H9 (cell line): ENCODE measurements at regions not wholly inside any gene's neighbourhood (a gene's known extent, or its start where the extent isn't known, plus 50 kb on each side); places are given as distances from the start of the nearest gene placed in this dataset.

ENCODE experiments used
- DNase-seq: peaks from one replicate; pipeline ENCODE4 v3.0.0-alpha.2; 2017
- H2AFZ ChIP-seq: one replicate; pipeline ENCODE4 v1.6.1; 2013; ENCODE audit warnings: mild to moderate bottlenecking, low read length, control low read depth, moderate library complexity
- H2AK5ac ChIP-seq: 2 replicates; pipeline ENCODE4 v1.6.1; 2013; ENCODE audit warnings: low read length, control low read depth, mixed read lengths; ENCODE audit not compliant: insufficient read length
- H2BK120ac ChIP-seq: one replicate; pipeline ENCODE4 v1.6.1; 2013; ENCODE audit warnings: low read depth, mild to moderate bottlenecking, low read length, control low read depth, inconsistent platforms; ENCODE audit not compliant: poor library complexity, severe bottlenecking
- H2BK12ac ChIP-seq: 2 replicates; pipeline ENCODE4 v1.6.1; 2013; ENCODE audit warnings: low read length, control low read depth, mixed read lengths, low read depth; ENCODE audit not compliant: insufficient read length
- H2BK15ac ChIP-seq: 2 replicates; pipeline ENCODE4 v1.6.1; 2013; ENCODE audit warnings: low read depth, low read length, control low read depth
- H2BK20ac ChIP-seq: one replicate; pipeline ENCODE4 v1.6.1; 2013; ENCODE audit warnings: low read depth, mild to moderate bottlenecking, low read length, control low read depth, inconsistent platforms; ENCODE audit not compliant: poor library complexity, severe bottlenecking
- H2BK5ac ChIP-seq: 2 replicates; pipeline ENCODE4 v1.6.1; 2013; ENCODE audit warnings: low read length, control low read depth, mixed read lengths; ENCODE audit not compliant: insufficient read length
- H3K14ac ChIP-seq: 2 replicates; pipeline ENCODE4 v1.6.1; 2013; ENCODE audit warnings: low read length, control low read depth; ENCODE audit not compliant: insufficient read depth
- H3K18ac ChIP-seq: 2 replicates; pipeline ENCODE4 v1.6.1; 2013; ENCODE audit warnings: low read depth, mild to moderate bottlenecking, mixed read lengths, low read length, control low read depth; ENCODE audit not compliant: insufficient read length
- H3K23ac ChIP-seq: 2 replicates; pipeline ENCODE4 v1.6.1; 2013; ENCODE audit warnings: low read length, control low read depth, mixed read lengths, low read depth; ENCODE audit not compliant: insufficient read length
- H3K23me2 ChIP-seq: 2 replicates; pipeline ENCODE4 v1.6.1; 2013; ENCODE audit warnings: low read depth, mild to moderate bottlenecking, mixed read lengths, low read length, control low read depth; ENCODE audit not compliant: insufficient read length, poor library complexity, severe bottlenecking
- H3K27ac ChIP-seq: 2 replicates; pipeline ENCODE4 v1.5.1; 2013; ENCODE audit warnings: low read length, control low read depth, mixed read lengths, low read depth; ENCODE audit not compliant: insufficient read length
- H3K27me3 ChIP-seq: 2 replicates; pipeline ENCODE4 v1.6.1; 2013; ENCODE audit warnings: low read length, control low read depth, inconsistent platforms; ENCODE audit not compliant: insufficient read depth
- H3K4ac ChIP-seq: 2 replicates; pipeline ENCODE4 v1.6.1; 2013; ENCODE audit warnings: low read depth, mild to moderate bottlenecking, control low read depth, inconsistent platforms, low read length, moderate library complexity
- H3K4me1 ChIP-seq: 2 replicates; pipeline ENCODE4 v1.6.1; 2013; ENCODE audit warnings: low read length, control low read depth, inconsistent platforms; ENCODE audit not compliant: insufficient read depth
- H3K4me2 ChIP-seq: 2 replicates; pipeline ENCODE4 v1.6.1; 2013; ENCODE audit warnings: low read length, control low read depth, mixed read lengths; ENCODE audit not compliant: insufficient read length, insufficient read depth
- H3K56ac ChIP-seq: 2 replicates; pipeline ENCODE4 v1.6.1; 2013; ENCODE audit warnings: low read depth, mild to moderate bottlenecking, mixed read lengths, low read length, control low read depth; ENCODE audit not compliant: insufficient read length
- H3K79me1 ChIP-seq: 2 replicates; pipeline ENCODE4 v1.6.1; 2013; ENCODE audit warnings: low read depth, mild to moderate bottlenecking, moderate library complexity, low read length, control low read depth, inconsistent platforms; ENCODE audit not compliant: insufficient read depth, poor library complexity, severe bottlenecking
- H3K79me2 ChIP-seq: 2 replicates; pipeline ENCODE4 v1.6.1; 2013; ENCODE audit warnings: low read length, control low read depth, inconsistent platforms; ENCODE audit not compliant: insufficient read depth
- H3K9ac ChIP-seq: 2 replicates; pipeline ENCODE4 v1.6.1; 2013; ENCODE audit warnings: low read length, control low read depth, mixed read lengths; ENCODE audit not compliant: insufficient read length; ENCODE audit errors: extremely low read depth
- H3K9me3 ChIP-seq: one replicate; pipeline ENCODE4 v1.6.1; 2013; ENCODE audit warnings: low read depth, low read length, inconsistent platforms; ENCODE audit not compliant: control insufficient read depth
- H3T11ph ChIP-seq: one replicate; pipeline ENCODE4 v1.6.1; 2013; ENCODE audit warnings: mild to moderate bottlenecking, low read length, control low read depth, inconsistent platforms
- H4K20me1 ChIP-seq: one replicate; pipeline ENCODE4 v1.6.1; 2013; ENCODE audit not compliant: control insufficient read depth, insufficient read length, insufficient read depth
- H4K5ac ChIP-seq: 2 replicates; pipeline ENCODE4 v1.6.1; 2013; ENCODE audit warnings: low read depth, mild to moderate bottlenecking, mixed read lengths, low read length, control low read depth; ENCODE audit not compliant: insufficient read length
- H4K8ac ChIP-seq: replicated peaks from 2 replicates; pipeline ENCODE4 v1.6.1; 2013; ENCODE audit warnings: low read length, control low read depth, mixed read lengths, low read depth; ENCODE audit not compliant: insufficient read length
- H4K91ac ChIP-seq: 2 replicates; pipeline ENCODE4 v1.6.1; 2013; ENCODE audit warnings: low read depth, mild to moderate bottlenecking, moderate library complexity, mixed read lengths, low read length, control low read depth; ENCODE audit not compliant: insufficient read length
- H3K27ac Mint-ChIP-seq, 3 experiments: 2 replicates in 2 of 3; 3 replicates in 1 of 3; pipeline ENCODE4 v1.8.0; 2020 to 2021; ENCODE audit warnings: mixed read lengths in 3 of 3, mild to moderate bottlenecking in 1 of 3, moderate library complexity in 1 of 3
- H3K27me3 Mint-ChIP-seq: 2 replicates; pipeline ENCODE4 v1.8.0; 2021; ENCODE audit warnings: low read depth, mild to moderate bottlenecking, moderate library complexity, mixed read lengths
- H3K36me3 Mint-ChIP-seq, 3 experiments: 2 replicates in 2 of 3; 3 replicates in 1 of 3; pipeline ENCODE4 v1.8.0; 2020 to 2021; ENCODE audit warnings: low read depth in 3 of 3, mixed read lengths in 3 of 3; ENCODE audit not compliant: insufficient read depth in 1 of 3
- H3K4me1 Mint-ChIP-seq, 2 experiments: 2 replicates each; pipeline ENCODE4 v1.8.0; 2020; ENCODE audit warnings: mixed read lengths in 2 of 2
- H3K4me3 Mint-ChIP-seq, 2 experiments: 2 replicates in 1 of 2; 3 replicates in 1 of 2; pipeline ENCODE4 v1.8.0; 2020 to 2021; ENCODE audit warnings: mild to moderate bottlenecking in 2 of 2, mixed read lengths in 2 of 2, moderate library complexity in 1 of 2
- H3K9me3 Mint-ChIP-seq, 2 experiments: 2 replicates in 1 of 2; 3 replicates in 1 of 2; pipeline ENCODE4 v1.8.0; 2020; ENCODE audit warnings: mild to moderate bottlenecking in 2 of 2, mixed read lengths in 2 of 2, moderate library complexity in 1 of 2
- CTCF ChIP-seq: fragments of 200-600 bp; sonication (generic); conservative IDR thresholded peaks from 3 replicates; pipeline ENCODE4 v1.8.0; 2021; ENCODE audit warnings: antibody characterized with exemption, mild to moderate bottlenecking
- WGBS: extraction: QIAGEN DNeasy Blood & Tissue Kit; methylation state at CpG from one replicate; pipeline ENCODE4 v1.1.7; 2013; ENCODE audit warnings: missing lambda C conversion rate, low lambda C conversion rate, mixed read lengths; ENCODE audit not compliant: insufficient read length; ENCODE audit errors: extremely low coverage; 5-methylcytosine and 5-hydroxymethylcytosine counted together

- no peak overlapping the region for H3K4ac ChIP-seq
- DNase-seq = no peak
- no peak overlapping the region for H3K23ac ChIP-seq
- no peak overlapping the region for H3K4me2 ChIP-seq
- H3K27me3 ChIP-seq = no peaks in the 10 kb centered on the region
- no peak overlapping the region for H2AK5ac ChIP-seq
- no peaks in the 10 kb centered on the region for H3K23me2 ChIP-seq
- H4K20me1 ChIP-seq = no peaks in the 10 kb centered on the region
- Mint-ChIP-seq H3K4me1 (peaks cover 0 to 10% of the 10 kb centered on the region in 2 experiments; a peak in 1 of 4 replicates), H3K27ac (no peak overlapping the region), H3K9me3 (peaks cover 15 to 17% of the 10 kb centered on the region in 2 experiments), H3K36me3 (peaks cover 7 to 23% (median 8%) of the 10 kb centered on the region in 3 experiments), H3K27me3 (peaks cover 3% of the 10 kb centered on the region; the same call in 1 of the 2 replicates), H3K4me3 (no peak overlapping the region)
- H4K5ac ChIP-seq = no peak overlapping the region
- H3K27ac ChIP-seq = no peak overlapping the region
- no peak for TF ChIP-seq CTCF
- peaks cover 6% of the 10 kb centered on the region for H3K9me3 ChIP-seq
- no peak overlapping the region for H4K91ac ChIP-seq
- H3K4me1 ChIP-seq = no peaks in the 10 kb centered on the region
- H3K79me1 ChIP-seq = no peaks in the 10 kb centered on the region
- H3K56ac ChIP-seq = no peak overlapping the region
- no peak overlapping the region for H2BK15ac ChIP-seq
- no peak overlapping the region for H2BK5ac ChIP-seq
- H3K9ac ChIP-seq = no peak overlapping the region
- no peak overlapping the region for H3K14ac ChIP-seq
- H2AFZ ChIP-seq = no peak overlapping the region
- H3K18ac ChIP-seq = no peak overlapping the region
- no peak overlapping the region for H2BK20ac ChIP-seq
- no peak overlapping the region for H4K8ac ChIP-seq
- 100% methylated on average over 1 of the region's 4 CpGs for WGBS
- H2BK120ac ChIP-seq = no peak overlapping the region
- no peak overlapping the region for H2BK12ac ChIP-seq
- H3T11ph ChIP-seq = no peak overlapping the region
- H3K79me2 ChIP-seq = no peaks in the 10 kb centered on the region
These were observed 826.6 kb upstream of the COBL start for GRCh38 chr7:52143219-52143618.
